HCT116 (cell line): ENCODE measurements at regions not wholly inside any gene's neighbourhood (a gene's known extent, or its start where the extent isn't known, plus 50 kb on each side); places are given as distances from the start of the nearest gene placed in this dataset.

Experiments
- CEBPB ChIP-seq: IDR thresholded peaks from 2 replicates; pipeline ENCODE4 v1.6.1; 2012; ENCODE audit warnings: low read depth
- CTCF ChIP-seq, 3 experiments: fragments of 200-600 bp in 1 of 3; sonication (generic) in 1 of 3; IDR thresholded peaks in 2 of 3; conservative IDR thresholded peaks in 1 of 3; 2 replicates each; pipeline ENCODE4 v1.5.1; 2012 to 2017; ENCODE audit warnings: low read depth in 2 of 3, low read length in 2 of 3, antibody characterized with exemption in 1 of 3, borderline replicate concordance in 1 of 3, control low read depth in 1 of 3, mild to moderate bottlenecking in 1 of 3, mixed read lengths in 1 of 3, mixed run types in 1 of 3, moderate library complexity in 1 of 3; ENCODE audit not compliant: insufficient read depth in 1 of 3
- EZH2phosphoT487 ChIP-seq: fragments of 200-600 bp; IDR thresholded peaks from 2 replicates; pipeline ENCODE4 v1.6.1; 2018; ENCODE audit warnings: antibody characterized with exemption, borderline replicate concordance
- POLR2AphosphoS5 ChIP-seq: IDR thresholded peaks from 2 replicates; pipeline ENCODE4 v1.6.1; 2011; ENCODE audit warnings: mild to moderate bottlenecking, low read depth, low read length, moderate library complexity
- REST ChIP-seq: IDR thresholded peaks from 2 replicates; pipeline ENCODE4 v1.6.1; 2012; ENCODE audit warnings: low read depth
- SRF ChIP-seq: IDR thresholded peaks from 2 replicates; pipeline ENCODE4 v1.6.1; 2012; ENCODE audit warnings: low read depth

GRCh38 chrX:3532581-3533085 is 180.8 kb downstream of the PRKX start:
- TF ChIP-seq POLR2AphosphoS5: no peak
- TF ChIP-seq SRF: no peak
- TF ChIP-seq REST: no peak
- no peak for TF ChIP-seq EZH2phosphoT487
- TF ChIP-seq CTCF (IDR thresholded peaks at IDR 0.05 in 2 of 3, conservative IDR thresholded peaks at IDR 0.05 in 1 of 3; ENCODE audit: borderline replicate concordance in 1 of 3, insufficient read depth in 1 of 3, low read depth in 2 of 3, low read length in 2 of 3): no peak
- TF ChIP-seq CEBPB: no peak
